HG03060 (cell line): ENCODE measurements at regions not wholly inside any gene's neighbourhood (a gene's known extent, or its start where the extent isn't known, plus 50 kb on each side); places are given as distances from the start of the nearest gene placed in this dataset.
"Not testable (repeated sequence)": the region's sequence is repeated elsewhere in the genome, so short reads cannot be mapped to it uniquely, and the experiment has no call there.

ENCODE experiments used
- ATAC-seq: cut with Tn5 transposase; IDR thresholded peaks from one replicate; pipeline ENCODE4 v1.9.1; 2021; ENCODE audit warnings: low read depth, moderate number of reproducible peaks; ENCODE audit not compliant: unreplicated experiment

DNA sequence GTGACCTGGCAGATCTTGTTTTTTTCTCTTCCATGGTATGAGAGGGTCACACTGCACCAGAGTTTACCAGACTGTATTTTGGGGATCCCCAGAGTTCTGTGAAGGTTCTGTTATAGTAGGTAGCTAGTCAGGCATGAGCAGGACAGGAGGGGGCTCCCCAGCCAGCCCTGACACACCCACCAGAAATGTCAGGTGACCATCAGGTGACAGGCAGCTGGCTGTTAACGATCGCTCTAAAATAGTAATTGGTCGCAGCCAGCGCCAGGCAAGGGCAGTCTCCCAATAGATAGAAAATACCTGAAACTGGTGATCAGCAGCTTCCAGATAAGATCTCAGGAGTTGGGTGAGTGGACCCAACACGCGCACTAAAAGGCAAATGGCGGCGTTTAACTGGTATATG lies 264.9 kb downstream of the RHOU start:
- no peak for ATAC-seq

GRCh38 chr1:229001467-229002011 lies 266.3 kb downstream of the RHOU start:
- ATAC-seq, result no peak

DNA sequence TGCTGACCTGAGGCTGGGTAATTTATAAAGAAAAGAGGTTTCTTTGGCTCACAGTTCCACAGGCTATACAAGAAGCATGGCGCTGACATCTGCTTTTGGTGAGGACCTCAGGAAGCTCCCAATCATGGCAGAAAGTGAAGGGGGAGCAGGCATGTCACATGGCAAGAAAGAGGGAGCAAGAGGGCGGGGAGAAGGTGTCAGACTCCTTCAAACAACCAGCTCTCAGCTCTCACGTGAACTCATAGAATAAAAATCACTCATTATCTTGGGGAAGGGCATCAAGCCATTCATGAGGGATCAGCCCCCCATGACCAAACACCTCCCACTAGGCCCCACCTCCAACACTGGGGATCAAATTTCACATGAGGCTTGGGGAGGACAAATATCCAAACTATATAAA lies 266.8 kb downstream of the RHOU start:
- no peak for ATAC-seq

DNA sequence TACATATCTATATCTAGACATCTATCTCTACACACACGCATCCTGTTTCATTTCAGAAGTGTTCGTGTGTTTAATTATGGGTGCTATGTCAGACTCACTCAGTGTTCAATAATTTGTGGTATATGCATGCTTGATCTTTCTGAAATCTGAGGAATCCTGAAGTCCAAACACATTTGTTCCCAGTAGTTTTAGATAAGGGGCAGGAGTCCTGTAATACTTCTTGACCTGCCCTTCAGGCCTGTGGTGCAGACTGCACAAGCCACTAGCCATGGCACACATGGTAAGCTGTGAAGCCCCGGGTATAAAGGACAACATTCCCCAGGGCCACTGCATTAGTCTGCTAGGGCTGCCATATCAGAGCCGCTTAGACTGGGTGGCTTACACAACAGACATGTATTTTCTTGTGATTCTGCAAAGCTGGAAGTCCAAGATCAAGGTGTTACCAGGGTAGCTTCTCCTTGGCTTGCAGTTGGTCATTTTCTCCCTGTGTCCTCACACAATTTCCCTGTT lies 267.2 kb downstream of the RHOU start:
- no peak for ATAC-seq

GRCh38 chr1:229003233-229004031 lies 267.5 kb upstream of the RAB4A start:
- no peak for ATAC-seq

GRCh38 chr1:229004066-229004833 lies 266.7 kb upstream of the RAB4A start:
- ATAC-seq, result no peak

DNA sequence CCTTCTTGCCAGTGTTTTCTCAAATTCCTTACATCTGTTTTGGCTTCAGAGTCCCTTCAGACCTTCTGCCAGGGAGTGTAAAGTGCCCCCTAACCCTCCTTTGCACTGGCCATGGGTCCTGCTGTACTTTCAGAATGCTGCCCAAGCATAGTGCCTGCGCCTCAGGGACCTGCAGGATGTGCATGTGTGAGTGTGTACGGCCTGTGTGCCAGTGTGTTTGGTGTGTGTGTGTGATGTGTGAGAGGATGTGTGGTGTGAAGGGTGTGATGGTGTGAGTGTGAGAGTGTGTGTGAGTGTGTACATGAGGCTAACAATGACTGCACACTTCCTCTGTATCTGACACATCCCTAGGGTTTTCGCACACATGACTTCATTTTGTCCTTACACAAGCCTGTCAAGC lies 265.8 kb upstream of the RAB4A start:
- ATAC-seq, result no peak

DNA sequence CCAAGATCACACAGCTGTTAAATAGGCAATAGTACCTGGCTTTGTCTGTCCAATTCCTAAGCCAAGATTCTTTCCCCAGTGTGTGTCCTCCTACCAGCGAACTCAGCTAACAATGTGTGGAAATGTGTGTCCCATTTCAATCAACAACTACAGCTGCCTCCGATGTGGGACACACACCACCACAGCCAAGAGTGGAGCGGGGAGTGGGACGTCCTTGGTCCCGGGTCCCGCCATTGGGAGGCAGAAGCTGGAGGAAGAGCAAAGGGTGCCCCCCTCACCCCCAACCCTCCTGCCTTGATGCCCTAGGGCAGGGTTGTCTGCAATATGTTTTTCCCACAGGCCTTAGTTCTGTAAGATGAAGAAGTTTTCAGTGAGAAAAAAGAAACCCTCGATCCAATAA lies 265.4 kb upstream of the RAB4A start:
- ATAC-seq, result no peak

DNA sequence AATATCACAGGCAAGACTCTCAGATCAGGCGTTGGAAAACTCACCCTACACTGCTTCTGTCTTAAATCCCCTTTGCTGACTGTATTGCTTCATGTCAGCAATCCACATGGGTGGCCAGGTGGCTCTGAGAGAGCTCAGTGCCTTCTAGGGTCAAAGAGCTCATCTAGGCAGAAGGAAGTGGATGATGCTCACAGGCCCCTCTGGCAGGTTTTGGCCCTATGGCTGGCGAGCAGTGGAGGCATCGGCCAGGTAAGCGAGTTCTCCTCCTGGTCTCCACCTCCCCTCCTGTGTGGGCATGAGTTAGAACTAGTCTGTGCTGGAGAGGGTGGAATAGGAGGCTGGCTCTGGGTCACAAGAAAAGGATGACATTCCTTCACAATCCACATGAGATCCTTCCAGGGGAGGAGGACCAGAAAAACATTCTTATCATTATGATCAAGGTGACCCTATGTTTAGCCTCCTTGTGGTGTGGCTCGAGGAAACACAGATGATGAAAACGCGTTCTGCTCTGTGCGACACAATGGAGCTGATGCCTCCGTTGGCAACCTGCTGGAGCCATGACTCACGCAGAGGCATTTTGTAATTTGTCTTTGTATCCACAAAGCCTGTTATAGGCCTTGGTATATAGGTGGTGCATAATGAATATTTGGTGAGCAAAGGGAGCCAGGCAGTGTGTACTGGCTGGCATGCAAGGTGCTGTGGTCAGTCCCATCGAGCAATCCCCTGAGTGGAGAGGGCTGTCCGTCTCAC lies 264.6 kb upstream of the RAB4A start:
- ATAC-seq, result no peak

- ATAC-seq, result no peak
Observed at GRCh38 chr1:229007167-229007566, 263.7 kb upstream of the RAB4A start.

DNA sequence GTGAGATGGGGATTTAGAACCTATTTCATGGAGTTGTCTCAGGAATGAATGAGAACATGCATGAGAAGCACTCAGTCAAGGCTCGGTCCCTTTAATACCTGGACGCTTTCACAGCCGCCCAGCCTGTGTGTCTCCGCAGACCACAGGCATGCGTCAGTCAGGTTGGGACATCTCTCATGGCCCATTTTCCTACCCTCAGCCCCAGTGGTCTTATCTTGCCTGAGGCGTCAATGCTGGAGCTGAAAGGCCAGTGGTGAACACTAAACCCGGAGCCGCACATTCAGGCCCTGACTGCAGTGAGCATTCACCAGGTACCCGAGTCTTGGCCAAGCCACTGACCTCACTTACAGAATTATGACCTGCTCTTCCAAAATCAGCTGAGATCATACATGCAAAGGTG lies 263.2 kb upstream of the RAB4A start:
- no peak for ATAC-seq

GRCh38 chr1:229008347-229008746 lies 262.6 kb upstream of the RAB4A start:
- ATAC-seq, result not testable (repeated sequence)

GRCh38 chr1:229011022-229011421 lies 259.9 kb upstream of the RAB4A start:
- no peak for ATAC-seq

DNA sequence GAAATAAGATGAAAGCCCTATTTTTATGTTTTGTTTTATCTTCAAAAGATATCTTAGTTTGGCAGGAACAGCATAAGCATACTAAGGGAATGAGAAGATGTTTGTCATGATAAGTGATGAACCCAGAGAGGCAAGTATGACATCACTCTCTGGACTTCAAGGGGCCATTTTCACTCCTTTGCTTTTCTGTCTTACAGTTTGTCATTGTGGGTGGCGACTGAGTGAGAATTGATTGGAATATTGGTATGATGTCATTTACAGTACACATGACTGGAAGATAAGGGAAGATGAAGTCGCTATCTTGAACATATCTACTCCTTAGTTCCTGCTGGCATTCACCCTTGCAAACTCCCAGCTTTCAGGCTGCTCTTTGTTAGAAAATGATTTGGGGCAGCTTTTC lies 258.1 kb upstream of the RAB4A start:
- no peak for ATAC-seq

DNA sequence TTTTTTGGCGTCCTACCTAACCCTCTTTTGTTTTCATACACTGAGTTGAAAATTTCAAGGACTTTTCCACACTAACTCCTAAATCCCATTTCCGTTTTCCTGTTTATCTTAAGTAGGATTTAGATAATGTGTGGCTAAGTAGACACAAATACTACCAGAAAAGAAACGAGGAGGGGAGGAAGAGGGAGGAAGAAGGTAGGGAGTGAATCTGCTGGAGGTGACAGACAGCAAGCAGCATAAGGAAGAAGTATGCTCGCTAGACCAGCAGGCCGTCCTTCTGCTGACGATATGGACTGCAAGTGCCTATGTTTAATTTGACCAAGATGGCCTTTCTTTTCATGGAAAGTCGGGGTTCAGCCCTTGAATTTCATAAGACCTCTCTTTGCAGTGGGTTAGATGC lies 256.9 kb upstream of the RAB4A start:
- no peak for ATAC-seq

GRCh38 chr1:229015806-229016205 lies 255.1 kb upstream of the RAB4A start:
- ATAC-seq, result no peak

- ATAC-seq, result no peak
Observed at GRCh38 chr1:229017091-229017490, 253.8 kb upstream of the RAB4A start.

DNA sequence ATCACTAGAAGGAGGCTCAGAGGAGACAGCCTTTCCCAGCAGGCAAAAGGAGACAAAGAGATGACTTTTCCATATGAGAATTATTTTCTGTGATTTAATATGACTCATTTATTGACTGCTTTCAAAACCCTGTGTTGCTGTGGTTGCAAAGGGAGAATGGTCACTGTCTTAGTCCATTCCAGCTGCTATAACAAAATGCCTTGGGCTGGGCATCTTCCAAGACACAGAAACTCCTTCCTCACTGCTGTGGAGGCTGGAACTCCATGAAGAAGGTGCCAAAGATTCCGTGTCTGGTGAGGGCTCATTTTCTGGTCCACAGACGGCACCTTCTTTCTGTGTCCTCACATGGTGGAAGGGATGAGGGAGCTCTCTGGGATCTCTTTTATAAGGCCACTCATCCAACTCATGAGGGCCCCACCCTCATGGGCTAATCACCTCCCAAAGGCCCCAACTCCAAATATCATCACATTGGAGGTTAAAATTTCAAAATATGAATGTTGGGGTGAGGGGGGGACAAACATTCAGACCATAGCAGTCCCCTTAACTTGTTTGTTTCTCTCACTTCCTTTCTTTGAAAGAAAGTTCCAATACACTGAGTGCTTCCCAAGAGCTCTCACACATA lies 252.1 kb upstream of the RAB4A start:
- no peak for ATAC-seq

- no peak for ATAC-seq
Observed at GRCh38 chr1:229019663-229020271, 251.1 kb upstream of the RAB4A start.

- not testable (repeated sequence) for ATAC-seq
Observed at GRCh38 chr1:229021034-229021433, 249.9 kb upstream of the RAB4A start.
